ENCODE measurements at regions not wholly inside any gene's neighbourhood (a gene's known extent, or its start where the extent isn't known, plus 50 kb on each side); places are given as distances from the start of the nearest gene placed in this dataset.
"Not testable (repeated sequence)": the region's sequence is repeated elsewhere in the genome, so short reads cannot be mapped to it uniquely, and the experiment has no call there.

GRCh38 chr16:87198328-87198832, 118.8 kb downstream of the C16orf95 start:
- no peak for DNase-seq

- DNase-seq = no peak
Observed at GRCh38 chr16:87198881-87199280, 118.3 kb downstream of the C16orf95 start.

GRCh38 chr16:87199379-87199778, 117.8 kb downstream of the C16orf95 start:
- DNase-seq = no peak

GRCh38 chr16:87199901-87200300, 117.3 kb downstream of the C16orf95 start:
- DNase-seq = no peak

GRCh38 chr16:87200637-87201036, 116.6 kb downstream of the C16orf95 start:
- DNase-seq = no peak

- no peak for DNase-seq
Observed at GRCh38 chr16:87201052-87201451, 116.1 kb downstream of the C16orf95 start.

- DNase-seq = no peak
Observed at GRCh38 chr16:87201790-87202189, 115.4 kb downstream of the C16orf95 start.

- DNase-seq = no peak
Observed at GRCh38 chr16:87202346-87202745, 114.8 kb downstream of the C16orf95 start.

GRCh38 chr16:87203060-87203656, 114.0 kb downstream of the C16orf95 start:
- no peak for DNase-seq

GRCh38 chr16:87206646-87207451, 110.3 kb downstream of the C16orf95 start:
- no peak for DNase-seq

- DNase-seq = no peak
Observed at GRCh38 chr16:87207509-87207908, 109.7 kb downstream of the C16orf95 start.

- no peak for DNase-seq
Observed at GRCh38 chr16:87207965-87208364, 109.2 kb downstream of the C16orf95 start.

GRCh38 chr16:87208968-87209367, 108.2 kb downstream of the C16orf95 start:
- DNase-seq = not testable (repeated sequence)

- no peak for DNase-seq
Observed at GRCh38 chr16:87209808-87210512, 107.2 kb downstream of the C16orf95 start.

GRCh38 chr16:87210894-87211293, 106.3 kb downstream of the C16orf95 start:
- DNase-seq = no peak

- DNase-seq = no peak
Observed at GRCh38 chr16:87212026-87212425, 105.2 kb downstream of the C16orf95 start.

GRCh38 chr16:87213536-87213935, 103.7 kb downstream of the C16orf95 start:
- DNase-seq = no peak

GRCh38 chr16:87216148-87216840, 100.9 kb downstream of the C16orf95 start:
- DNase-seq = no peak

- DNase-seq = no peak
Observed at GRCh38 chr16:87216841-87217275, 100.3 kb downstream of the C16orf95 start.

- DNase-seq = not testable (repeated sequence)
Observed at GRCh38 chr16:87217802-87218201, 99.4 kb downstream of the C16orf95 start.

- no peak for DNase-seq
Observed at GRCh38 chr16:87218281-87219055, 98.7 kb downstream of the C16orf95 start.

- no peak for DNase-seq
Observed at GRCh38 chr16:87219287-87219909, 97.8 kb downstream of the C16orf95 start.
